ENCODE measurements at regions not wholly inside any gene's neighbourhood (a gene's known extent, or its start where the extent isn't known, plus 50 kb on each side); places are given as distances from the start of the nearest gene placed in this dataset.

GRCh38 chr14:86838363-86838762, 1154.6 kb downstream of the GALC start:
- no peak for TF ChIP-seq CTCF (IDR thresholded peaks at IDR 0.05; ENCODE audit: low read depth, low read length, missing control alignments)
- no peak for DNase-seq (ENCODE audit: low read depth)
- no peak overlapping the region for H3K4me3 ChIP-seq (ENCODE audit: low read depth, low read length)

DNA sequence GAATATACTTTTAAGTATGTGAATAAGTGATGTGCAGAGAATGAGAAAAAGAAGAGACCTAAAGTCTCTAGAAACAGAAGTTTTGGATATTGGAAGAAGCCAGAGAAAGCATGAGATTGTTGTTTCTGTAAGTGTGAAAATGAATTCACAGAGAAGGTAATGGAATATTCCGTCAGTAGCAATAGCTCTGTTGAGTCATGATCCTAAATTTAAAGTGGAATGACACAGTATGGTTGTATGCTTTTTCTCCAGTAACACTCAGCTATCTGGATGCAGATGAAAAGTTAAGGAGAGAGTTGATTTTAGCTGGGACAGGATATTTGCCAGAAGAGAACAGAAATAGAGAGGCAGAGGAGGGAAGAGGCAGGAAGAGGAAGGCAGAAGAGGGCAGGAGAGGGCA, 1166.3 kb downstream of the GALC start:
- no peak for TF ChIP-seq CTCF (IDR thresholded peaks at IDR 0.05; ENCODE audit: low read depth, low read length, missing control alignments)
- DNase-seq (ENCODE audit: low read depth), result no peak
- H3K4me3 ChIP-seq (ENCODE audit: low read depth, low read length), result no peak overlapping the region

GRCh38 chr14:86824167-86824566, 1168.8 kb downstream of the GALC start:
- no peak for TF ChIP-seq CTCF (IDR thresholded peaks at IDR 0.05; ENCODE audit: low read depth, low read length, missing control alignments)
- H3K4me3 ChIP-seq (ENCODE audit: low read depth, low read length), result no peak overlapping the region
- no peak for DNase-seq (ENCODE audit: low read depth)

GRCh38 chr14:86823581-86823980, 1169.4 kb downstream of the GALC start:
- H3K4me3 ChIP-seq (ENCODE audit: low read depth, low read length), result no peak overlapping the region
- no peak for DNase-seq (ENCODE audit: low read depth)
- no peak for TF ChIP-seq CTCF (IDR thresholded peaks at IDR 0.05; ENCODE audit: low read depth, low read length, missing control alignments)

- no peak for TF ChIP-seq CTCF (IDR thresholded peaks at IDR 0.05; ENCODE audit: low read depth, low read length, missing control alignments)
- DNase-seq (ENCODE audit: low read depth), result no peak
- no peak overlapping the region for H3K4me3 ChIP-seq (ENCODE audit: low read depth, low read length)
Observed at GRCh38 chr14:86815341-86815740, 1177.6 kb downstream of the GALC start.

DNA sequence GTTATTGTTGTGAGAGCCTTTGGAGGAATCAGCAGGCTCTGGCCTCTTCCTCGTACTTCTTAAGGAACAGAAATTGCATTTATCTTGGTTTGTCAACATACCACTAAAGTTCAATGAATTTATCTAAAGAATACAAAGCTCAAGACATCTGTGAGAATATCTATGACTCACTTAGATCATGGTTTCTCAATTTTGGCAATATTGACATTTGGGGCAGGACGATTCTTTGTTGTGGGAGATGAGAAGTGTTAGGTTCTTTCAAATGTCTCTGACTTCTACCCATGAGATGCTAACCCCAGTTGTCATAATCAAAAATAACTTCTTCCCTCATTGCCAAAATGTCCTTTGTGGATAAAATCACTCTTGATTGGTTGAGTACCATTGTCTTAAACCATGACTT, 1190.3 kb downstream of the GALC start:
- no peak for TF ChIP-seq CTCF (IDR thresholded peaks at IDR 0.05; ENCODE audit: low read depth, low read length, missing control alignments)
- DNase-seq (ENCODE audit: low read depth), result no peak
- no peak overlapping the region for H3K4me3 ChIP-seq (ENCODE audit: low read depth, low read length)

GRCh38 chr14:86799244-86799647, 1193.7 kb downstream of the GALC start:
- TF ChIP-seq CTCF (IDR thresholded peaks at IDR 0.05; ENCODE audit: low read depth, low read length, missing control alignments), result no peak
- H3K4me3 ChIP-seq (ENCODE audit: low read depth, low read length), result no peak overlapping the region
- no peak for DNase-seq (ENCODE audit: low read depth)
